NOMO-1 (cell line): ENCODE measurements at regions not wholly inside any gene's neighbourhood (a gene's known extent, or its start where the extent isn't known, plus 50 kb on each side); places are given as distances from the start of the nearest gene placed in this dataset.

Source experiments
- DNase-seq, 2 experiments: peaks; one replicate each; lab custom pipeline; 2025; ENCODE audit not compliant: unreplicated experiment in 2 of 2; lab: John Stamatoyannopoulos, UW

- no peak for DNase-seq
Observed at GRCh38 chr6:40759838-40760237, 172.7 kb upstream of the LRFN2 start.

GRCh38 chr6:40759264-40759663 is 172.1 kb upstream of the LRFN2 start:
- DNase-seq: no peak

- peak in 1 of 2 experiments; percentile 5 for DNase-seq
Observed at GRCh38 chr6:40755749-40756452, 168.7 kb upstream of the LRFN2 start.

- DNase-seq: no peak
Observed at GRCh38 chr6:40755046-40755681, 168.0 kb upstream of the LRFN2 start.

- no peak for DNase-seq
Observed at GRCh38 chr6:40754461-40755045, 167.4 kb upstream of the LRFN2 start.

GRCh38 chr6:40753675-40754448 is 166.7 kb upstream of the LRFN2 start:
- DNase-seq: no peak

- no peak for DNase-seq
Observed at GRCh38 chr6:40753048-40753447, 165.9 kb upstream of the LRFN2 start.

- no peak for DNase-seq
Observed at GRCh38 chr6:40744835-40745234, 157.7 kb upstream of the LRFN2 start.

GRCh38 chr6:40743690-40744446 is 156.7 kb upstream of the LRFN2 start:
- DNase-seq: no peak

- no peak for DNase-seq
Observed at GRCh38 chr6:40743226-40743625, 156.1 kb upstream of the LRFN2 start.

GRCh38 chr6:40740518-40740917 is 153.4 kb upstream of the LRFN2 start:
- no peak for DNase-seq

GRCh38 chr6:40738551-40739193 is 151.5 kb upstream of the LRFN2 start:
- no peak for DNase-seq

GRCh38 chr6:40735521-40735920 is 148.4 kb upstream of the LRFN2 start:
- DNase-seq: no peak

- DNase-seq: no peak
Observed at GRCh38 chr6:40735121-40735520, 148.0 kb upstream of the LRFN2 start.

GRCh38 chr6:40734607-40735006 is 147.4 kb upstream of the LRFN2 start:
- DNase-seq: no peak

GRCh38 chr6:40733770-40734396 is 146.7 kb upstream of the LRFN2 start:
- no peak for DNase-seq

GRCh38 chr6:40733290-40733689 is 146.1 kb upstream of the LRFN2 start:
- DNase-seq: no peak

GRCh38 chr6:40732878-40733277 is 145.7 kb upstream of the LRFN2 start:
- DNase-seq: no peak

GRCh38 chr6:40728643-40729042 is 141.5 kb upstream of the LRFN2 start:
- DNase-seq: no peak

GRCh38 chr6:40727271-40727670 is 140.1 kb upstream of the LRFN2 start:
- no peak for DNase-seq
